Stromal cell of bone marrow (primary cell): ENCODE measurements at regions not wholly inside any gene's neighbourhood (a gene's known extent, or its start where the extent isn't known, plus 50 kb on each side); places are given as distances from the start of the nearest gene placed in this dataset.

Experiments
- DNase-seq: peaks from one replicate; pipeline ENCODE4 v3.0.0-alpha.2; 2012; ENCODE audit warnings: low read depth

DNA sequence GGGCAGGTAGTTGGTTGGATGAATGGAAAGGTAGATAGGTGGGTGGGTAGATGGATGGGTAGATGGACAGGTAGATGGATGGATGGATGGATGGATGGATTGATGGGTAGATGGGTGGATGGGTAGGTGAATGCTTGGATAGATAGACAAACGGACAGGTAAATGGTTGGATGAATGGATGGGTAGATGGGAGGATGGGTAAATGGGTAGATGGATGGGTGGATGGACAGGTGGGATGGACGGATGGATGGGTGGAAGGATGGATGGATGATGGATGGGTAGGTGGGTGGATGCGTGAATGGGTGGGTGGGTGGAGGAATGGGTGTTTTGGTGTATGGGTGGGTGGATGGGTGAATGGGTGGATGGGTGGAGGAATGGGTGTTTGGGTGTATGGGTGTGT, 50.1 kb upstream of the ASAP2 start:
- no peak for DNase-seq

DNA sequence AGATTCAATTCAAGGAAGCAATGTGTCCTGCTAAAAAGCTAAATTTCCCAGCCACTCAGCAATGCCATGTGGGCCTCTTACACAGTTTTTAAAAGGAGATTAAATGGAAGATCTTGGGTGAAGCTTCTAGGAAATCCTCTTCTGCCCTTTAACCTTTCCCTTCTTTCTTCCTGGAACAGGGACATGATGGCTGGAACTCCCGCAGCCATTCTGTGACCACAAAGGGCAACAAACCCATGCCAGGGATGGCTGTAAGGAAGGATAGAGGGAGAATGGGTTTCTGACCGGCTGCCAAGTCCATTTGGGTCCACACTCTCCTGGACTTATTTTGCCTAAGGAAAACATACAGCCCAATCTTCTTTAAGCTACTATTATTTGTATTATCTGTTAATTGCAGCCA, 52.6 kb upstream of the ASAP2 start:
- no peak for DNase-seq

DNA sequence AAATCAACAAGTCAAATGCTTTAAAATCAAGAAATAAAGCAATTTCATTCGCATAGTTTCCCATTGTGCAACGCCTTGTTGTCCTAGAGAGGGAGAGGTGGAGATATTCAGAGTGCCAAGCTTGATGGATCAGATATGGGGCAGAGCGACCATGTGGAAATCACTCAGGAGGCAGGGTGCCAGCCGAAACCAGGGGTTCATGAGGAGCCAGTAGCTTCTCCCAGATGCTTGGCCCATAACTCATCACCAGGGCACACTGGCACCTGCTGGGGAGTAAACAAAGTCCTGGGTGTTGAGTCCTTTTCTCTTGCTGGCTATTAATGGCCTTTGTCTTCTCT, 53.0 kb upstream of the ASAP2 start:
- DNase-seq = no peak

DNA sequence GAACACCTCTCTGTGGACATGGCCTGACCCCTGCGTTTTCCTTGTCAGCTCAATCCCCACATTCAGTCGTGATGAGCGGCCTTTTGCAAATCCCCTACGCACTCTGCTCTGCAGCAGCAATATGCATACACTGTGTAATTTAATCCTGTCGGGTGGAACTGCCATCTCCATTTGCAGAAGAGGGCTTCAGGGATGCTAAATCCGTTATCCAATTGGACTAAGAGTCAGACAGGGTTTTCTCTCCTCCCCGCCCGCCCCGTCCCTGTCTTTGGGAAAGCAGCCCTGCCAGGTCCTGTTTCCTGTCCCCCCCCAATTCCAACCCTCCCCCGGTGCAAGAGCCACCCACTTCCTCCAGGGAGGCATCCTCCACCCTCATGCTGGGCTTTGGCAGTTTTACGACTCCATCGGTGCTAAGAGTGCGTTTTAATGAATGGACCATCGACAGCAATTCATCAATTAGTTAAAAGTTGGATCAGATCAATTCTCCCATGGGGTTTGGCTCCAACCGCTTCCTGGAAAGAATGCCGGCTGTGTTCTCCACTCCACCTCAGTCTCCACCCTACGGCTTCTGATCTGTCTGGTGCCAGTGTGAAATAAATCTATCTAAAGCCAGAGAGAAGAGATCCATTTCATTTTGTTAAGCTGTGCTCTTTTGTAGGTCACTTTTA, 53.5 kb upstream of the ASAP2 start:
- no peak for DNase-seq

DNA sequence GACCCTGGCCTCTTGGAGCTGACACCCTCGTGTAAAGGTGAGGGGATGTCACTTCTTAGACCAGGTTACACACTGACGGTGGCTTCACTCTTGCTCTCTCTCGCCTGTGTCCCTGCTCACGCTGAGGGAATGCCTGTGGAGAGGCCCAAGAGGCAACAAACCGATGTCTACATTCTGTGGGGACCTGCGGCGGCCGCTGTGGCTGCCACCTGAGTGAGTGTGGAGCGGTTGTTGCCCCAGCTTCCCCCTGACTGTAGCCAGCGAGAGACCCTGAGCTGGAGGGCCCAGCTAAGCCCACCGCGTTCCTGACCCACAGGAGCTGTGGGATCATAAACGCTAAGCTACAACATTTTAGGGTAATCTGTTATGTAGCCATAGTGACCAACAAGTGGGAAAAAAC, 55.7 kb upstream of the ASAP2 start:
- no peak for DNase-seq

DNA sequence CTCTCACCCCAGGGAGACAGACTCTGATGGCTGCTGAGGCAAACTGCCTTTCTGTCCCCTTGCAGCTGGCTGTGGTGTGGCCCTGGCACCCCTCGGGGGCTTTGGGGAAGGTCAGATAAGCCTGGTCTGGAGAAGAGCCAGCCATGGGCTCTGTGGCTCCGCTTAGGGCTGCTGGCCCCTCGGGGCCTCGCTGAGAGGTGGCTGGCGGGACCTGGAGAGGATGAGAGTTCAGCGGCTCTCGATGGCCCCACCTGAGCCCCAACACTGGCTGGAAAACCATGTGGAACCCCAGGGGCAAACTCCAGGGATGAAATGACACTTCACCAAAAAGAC, 56.1 kb upstream of the ASAP2 start:
- DNase-seq = no peak

DNA sequence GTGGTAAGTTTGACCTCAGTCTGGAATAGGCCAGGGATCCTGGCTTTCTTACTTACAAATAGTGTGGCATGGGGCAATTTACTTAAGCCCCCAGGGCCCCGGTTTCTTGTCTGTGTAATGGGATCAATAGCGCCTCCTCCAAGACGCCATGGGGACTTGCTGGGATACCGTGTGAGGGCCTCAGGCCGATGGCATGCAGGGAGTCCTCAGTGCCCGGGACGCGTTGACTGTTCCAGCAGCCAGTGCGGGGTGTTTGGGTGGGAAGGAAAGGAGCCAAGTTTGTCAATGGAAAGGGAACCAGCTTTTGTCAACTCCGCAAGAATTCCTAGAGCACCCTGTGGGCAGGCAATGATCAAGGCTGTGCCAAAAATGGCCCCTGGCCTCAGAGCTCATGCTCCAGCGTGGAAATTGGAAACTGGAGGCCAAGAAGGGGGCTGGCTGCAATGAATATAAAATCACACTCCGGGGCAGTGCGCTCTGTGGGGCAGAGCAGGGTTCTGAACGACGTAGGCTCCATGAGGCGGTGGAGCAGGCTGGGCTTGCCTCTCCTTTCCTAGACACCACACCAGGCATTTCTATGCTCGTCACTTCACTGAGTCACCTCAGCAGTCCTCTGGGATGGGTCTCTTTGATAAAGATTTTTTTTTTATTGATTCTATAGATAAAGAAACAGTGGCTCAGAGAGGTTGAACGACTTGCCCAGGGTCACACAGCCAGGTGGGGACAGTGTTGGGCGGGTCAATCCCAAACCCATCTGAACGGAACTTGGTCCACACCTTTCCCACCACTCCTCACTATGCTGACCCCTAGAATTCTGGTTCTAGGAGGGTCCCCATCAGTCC, 56.7 kb upstream of the ASAP2 start:
- DNase-seq = no peak

DNA sequence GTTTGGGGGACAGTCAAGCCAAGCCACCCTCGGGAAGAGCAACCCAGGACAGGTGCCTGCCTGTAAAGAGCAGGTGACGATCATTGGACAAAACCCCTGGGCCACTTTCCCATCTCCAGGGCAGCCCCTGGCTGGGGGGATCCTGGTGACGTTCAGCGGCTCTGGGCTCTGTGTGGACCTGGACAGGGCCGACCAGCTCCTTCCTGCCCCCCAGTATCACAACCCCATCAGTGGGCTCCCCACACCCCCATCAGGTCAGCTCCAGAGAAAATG, 57.3 kb upstream of the ASAP2 start:
- no peak for DNase-seq

DNA sequence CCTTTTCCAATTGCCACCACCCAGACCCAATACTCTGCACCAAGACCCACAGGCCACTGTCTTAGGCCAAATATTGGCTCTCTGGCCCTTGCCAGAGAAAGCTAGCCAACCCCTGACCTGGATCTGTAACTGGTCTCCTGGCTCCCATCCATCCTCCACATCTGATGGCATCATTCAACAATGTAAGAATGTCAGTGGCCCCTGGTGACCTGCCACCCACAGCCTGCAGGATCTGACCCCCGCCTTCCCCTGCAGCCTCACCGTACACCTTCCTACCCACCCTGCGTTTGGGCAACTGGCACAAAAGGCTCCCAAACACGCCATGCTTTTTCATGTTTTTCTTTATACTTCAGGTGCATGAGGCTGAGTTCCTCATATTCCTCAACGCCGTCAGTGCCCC, 60.0 kb upstream of the ASAP2 start:
- no peak for DNase-seq

DNA sequence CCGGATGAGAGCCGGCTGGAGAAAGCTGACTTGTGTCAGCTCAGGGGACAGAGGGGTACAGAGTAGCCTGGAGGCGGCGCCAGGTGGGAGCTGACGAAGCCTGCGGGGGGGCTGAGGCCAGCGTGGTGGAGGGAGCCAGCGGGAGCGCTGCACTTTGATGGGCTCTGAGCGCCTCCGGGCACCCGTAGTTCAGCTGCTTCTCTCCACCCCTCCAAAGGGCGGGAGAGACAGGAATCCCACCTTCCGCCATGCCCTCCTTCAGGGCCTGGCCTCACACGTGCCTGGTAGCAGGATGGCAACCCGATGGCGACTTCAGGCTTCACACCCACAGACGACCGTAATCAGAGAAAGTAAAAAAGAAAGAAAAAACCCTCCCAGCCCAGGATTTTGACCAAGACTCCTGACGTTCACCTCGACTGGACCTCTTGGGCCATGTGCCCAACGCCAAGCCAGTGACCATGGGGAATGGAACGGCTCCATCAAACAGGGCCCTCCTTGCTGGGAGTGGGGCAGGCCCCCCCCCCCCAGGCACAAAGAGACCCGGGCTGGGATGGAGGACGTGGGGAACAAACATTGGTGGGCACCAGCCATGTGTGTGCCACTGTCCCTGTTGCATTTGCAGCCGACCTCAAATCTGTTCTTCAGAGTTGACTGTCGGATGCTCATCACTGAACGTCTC, 60.7 kb upstream of the ASAP2 start:
- no peak for DNase-seq

DNA sequence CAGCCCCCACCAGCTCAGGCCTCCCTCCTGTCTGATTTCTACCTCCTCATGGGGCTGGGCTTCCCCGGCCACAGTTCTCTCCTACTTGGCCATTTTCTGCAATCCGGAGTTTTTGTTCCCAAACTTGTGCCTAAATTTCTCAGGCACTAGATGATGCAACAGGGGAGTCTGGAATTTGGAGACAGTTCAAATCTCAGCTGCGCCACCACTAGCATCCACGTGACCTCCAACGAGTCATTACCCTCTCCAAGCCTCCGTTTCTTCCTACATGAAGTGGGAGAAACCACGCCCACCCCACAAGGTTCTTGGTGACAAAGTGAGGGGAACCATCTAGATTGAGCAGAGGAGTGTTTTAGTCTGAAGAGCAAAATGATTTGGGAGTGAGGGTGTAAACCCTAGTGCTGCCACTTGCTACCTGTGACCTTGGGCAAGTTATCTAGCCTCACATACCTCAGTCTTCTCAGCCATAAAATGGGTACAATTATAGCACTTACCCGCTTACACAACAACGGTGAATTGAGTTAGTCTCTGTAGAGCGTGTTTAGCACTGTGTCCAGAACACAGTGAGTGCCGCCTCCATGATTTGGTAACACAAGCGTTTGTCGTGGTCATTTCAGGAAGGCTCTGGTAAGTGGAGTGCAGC, 61.4 kb upstream of the ASAP2 start:
- peak; percentile 60 for DNase-seq

DNA sequence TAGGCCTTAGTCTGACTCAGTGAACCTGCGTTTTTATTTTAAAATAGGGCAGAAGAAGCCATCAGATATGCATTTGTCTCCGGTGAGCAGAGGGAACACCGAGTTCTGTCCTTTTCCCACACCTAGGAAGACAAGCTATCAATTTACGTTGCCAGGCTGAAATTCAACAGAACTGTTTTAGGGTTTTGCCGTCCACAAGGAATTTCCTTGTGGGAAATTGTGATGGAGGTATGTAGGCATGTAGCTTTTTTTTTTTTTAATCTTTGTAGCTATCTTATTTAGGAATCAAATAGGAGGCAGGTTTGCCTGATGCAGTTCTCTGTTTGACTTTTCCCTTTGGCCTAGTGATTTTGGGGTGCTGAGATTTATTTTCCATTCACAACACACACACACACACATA, 62.0 kb upstream of the ASAP2 start:
- DNase-seq = no peak

DNA sequence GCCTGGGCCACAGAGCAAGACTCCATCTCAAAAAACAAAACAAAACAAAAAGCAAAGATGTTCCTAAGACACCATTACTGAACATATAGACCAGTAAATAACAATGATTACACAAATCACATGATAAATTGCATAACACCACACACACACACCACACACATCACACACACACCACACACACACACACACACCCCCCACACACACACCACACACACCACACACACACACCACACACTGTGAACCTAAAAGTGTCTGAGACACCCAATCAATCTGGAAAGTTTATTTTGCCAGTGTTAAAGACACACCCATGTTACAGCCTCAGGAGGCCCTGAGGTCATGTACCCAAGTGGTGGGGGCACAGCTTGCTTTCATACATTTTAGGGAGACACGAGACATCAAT, 62.6 kb upstream of the ASAP2 start:
- no peak for DNase-seq

DNA sequence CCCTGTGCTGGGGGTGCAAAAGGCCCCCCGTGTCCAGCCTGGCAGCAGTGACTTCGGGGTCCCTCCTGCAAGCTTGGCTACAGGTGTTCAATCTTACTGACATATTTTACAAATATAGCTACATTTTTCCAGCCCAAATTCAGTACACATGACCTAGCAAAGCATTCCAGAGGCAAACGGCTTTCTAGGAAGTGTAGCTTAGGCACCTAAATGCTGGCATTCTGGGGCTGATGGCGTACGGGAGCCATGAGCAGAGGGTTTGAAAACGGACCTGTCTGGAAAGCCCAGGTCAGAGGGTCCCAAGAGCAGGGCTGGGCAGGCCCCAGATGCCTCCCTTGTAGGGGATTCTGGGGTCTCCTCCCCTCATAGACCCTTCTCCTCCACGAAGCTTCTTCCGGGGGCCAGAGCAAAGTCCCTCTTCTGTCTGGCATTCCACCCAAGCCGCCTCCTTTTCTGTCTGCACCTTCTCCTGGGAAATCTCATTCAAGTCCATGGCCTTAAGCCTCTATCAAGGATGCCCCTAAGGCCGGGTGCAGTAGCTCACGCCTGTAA, 63.3 kb upstream of the ASAP2 start:
- DNase-seq = no peak

DNA sequence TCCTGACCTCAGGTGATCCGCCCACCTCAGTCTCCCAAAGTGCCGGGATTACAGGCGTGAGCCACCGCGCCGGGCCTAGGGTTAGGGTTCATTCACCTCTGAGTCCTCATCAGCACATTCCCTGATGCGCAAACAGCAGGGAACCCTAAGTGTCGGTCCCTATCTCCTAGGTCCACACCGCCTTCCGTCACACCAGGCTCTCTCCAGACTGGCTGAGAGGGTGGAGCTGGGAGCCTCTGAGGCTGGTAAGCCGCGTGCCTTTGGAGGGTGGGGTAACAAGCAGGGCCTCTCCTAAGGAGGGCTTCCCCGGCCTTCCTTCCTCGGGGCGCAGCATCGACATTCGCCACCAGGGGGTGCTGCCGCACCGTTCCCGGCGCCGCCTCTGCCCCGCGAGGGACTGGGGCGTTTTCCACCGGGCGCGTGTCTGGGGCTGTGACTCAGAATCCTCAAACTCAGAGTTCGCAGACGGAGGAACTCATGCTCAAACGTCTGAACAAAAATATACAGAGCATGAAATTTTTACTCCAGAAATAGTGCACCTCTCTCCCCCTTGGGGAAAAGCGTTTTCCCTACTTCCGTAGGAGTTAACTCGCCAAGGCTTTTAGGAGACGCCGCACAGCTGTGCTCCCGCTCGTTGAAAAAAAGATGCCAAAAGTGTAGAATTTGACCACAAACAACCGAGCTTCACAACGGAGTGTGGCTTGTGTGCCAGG, 63.9 kb upstream of the ASAP2 start:
- DNase-seq = peak; percentile 80

DNA sequence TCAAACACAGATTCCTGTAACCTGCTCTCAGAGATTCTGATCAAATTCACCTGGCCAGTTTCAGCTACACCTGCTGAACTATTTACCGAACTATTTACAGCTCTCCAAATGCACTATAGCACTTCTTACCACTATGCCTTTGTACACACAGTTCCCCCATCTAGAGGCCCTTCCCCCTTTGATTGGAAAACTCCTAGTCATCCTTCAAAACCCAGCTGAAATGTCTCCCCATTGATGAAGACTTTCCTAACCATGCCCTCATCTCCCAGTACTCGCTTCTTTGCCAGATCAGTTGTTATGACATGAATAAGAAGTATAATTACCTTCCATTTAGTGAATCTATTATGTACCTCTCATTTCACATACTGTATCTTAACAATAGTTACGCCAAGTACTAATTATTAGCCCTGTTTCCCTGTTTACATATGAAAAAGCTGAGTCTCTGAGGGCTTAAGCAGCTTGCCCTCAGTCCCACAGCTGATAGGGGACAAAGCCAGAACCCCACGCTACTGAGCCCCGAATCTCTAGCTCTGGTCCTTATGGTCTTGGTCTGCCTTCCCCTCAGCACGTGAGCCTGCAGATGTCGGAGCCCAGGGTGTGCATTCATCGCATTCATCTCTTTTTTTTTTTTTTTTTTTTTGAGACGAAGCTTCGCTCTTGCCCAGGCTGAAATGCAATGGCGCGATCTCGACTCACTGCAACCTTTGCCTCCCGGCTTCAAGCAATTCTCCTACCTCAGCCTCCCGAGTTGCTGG, 64.7 kb upstream of the ASAP2 start:
- no peak for DNase-seq

DNA sequence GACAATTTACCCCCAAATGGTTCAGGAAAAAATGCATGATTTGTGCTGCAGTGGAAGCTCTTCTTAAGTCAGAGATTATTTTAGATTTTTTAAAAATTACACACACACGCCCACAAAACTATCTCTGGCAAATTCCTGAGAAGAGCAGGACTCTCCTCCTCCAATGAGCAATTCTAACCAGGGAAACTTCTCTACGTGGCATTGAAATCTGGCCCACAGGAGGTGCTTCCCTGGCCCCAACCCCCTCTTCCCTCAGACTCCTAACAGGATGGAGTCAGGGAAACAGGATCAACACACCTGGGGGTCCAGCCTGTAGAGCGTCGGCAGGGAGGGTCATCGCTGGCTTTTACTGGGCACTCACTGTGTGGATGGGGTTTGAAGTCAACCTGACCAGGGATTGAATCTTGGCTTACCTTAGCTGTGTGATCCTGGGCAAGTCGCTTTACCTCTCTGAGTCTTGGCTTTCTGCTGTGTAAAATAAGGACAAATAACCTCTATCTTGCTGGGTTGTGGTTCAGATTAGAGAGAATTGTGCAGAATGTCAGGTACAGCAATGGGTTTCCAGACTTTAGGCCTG, 65.4 kb upstream of the ASAP2 start:
- no peak for DNase-seq

DNA sequence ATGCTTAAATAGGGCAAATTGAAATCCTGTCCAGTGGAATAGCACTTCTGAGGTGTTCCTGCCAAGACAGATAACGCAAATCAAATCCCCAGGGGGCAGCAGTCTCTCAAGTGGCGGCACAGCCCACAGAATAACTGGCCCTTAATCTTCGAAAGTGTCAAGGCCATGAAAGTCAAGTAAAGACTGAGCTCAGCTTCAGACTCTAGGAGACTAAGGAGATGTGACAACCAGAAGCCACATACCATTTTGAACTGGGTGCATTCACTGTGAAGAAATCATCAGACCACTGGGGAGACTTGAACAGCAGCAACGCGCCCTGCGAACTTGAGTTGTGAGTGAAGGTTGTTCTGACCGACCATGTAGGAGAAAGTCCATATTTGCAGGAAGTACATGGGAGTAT, 66.0 kb upstream of the ASAP2 start:
- DNase-seq = no peak

DNA sequence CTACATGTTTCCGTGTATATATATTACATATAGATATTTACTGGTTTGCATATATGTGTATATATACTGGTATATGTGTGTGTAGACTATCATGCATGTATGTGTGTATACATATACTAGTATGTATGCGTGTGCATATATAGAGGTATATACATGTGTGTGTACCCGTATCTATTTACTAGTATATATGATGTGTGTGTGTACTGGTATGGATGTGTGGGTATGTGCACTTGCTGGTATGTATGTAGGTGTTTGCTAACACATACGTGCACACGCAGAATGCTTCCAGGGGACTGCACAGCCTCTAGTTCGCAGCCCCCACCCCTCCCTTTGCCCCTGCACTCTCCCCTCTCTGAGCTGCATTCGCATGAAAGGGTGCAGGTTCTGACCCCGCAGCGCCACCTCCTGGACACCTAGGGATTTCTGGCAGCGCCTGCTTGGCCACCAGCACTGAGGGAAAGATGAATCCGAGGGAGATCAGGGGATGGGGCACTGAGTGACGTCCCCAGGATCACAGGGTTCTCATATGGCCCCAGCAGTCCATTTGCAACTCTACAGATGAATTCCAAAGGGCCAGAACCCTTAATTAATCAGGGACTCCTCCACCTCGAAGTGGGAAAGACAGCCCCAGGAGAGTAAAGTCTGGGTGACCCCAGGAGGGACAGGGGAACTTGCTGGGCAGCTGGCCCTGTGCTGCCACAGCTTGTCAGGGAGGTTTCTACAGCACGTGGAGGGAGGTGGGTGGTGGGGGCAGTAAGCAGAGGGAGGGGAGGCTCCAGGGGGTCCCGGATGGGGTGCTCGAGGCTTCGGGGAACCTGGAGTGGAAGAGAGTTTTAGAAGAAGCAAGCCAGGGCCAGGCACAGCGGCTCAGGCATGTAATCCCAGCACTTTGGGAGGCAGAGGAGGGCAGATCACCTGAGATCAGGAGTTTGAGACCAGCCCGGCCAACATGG, 66.8 kb upstream of the ASAP2 start:
- no peak for DNase-seq
